ENCODE measurements at regions not wholly inside any gene's neighbourhood (a gene's known extent, or its start where the extent isn't known, plus 50 kb on each side); places are given as distances from the start of the nearest gene placed in this dataset.

GRCh38 chr18:77461062-77461688 lies 211.5 kb downstream of the GALR1 start:
- Histone ChIP-seq H3K4me1 (ENCODE audit: insufficient read depth, low read length) (peaks cover 11% of the 10 kb centered on the region), H3K9ac (ENCODE audit: low read depth, low read length) (no peak overlapping the region), H3K27me3 (ENCODE audit: insufficient read depth, low read length) (no peaks in the 10 kb centered on the region), H3K36me3 (ENCODE audit: insufficient read depth, low read depth, low read length) (no peaks in the 10 kb centered on the region), H3K9me3 (ENCODE audit: insufficient read depth, low read depth, low read length) (no peaks in the 10 kb centered on the region), H3K4me3 (ENCODE audit: low read length) (no peak overlapping the region), H3K27ac (ENCODE audit: low read length) (no peak overlapping the region)

GRCh38 chr18:77464917-77465316 lies 215.3 kb downstream of the GALR1 start:
- H3K27me3 ChIP-seq (ENCODE audit: insufficient read depth, low read length), result no peaks in the 10 kb centered on the region
- H3K4me3 ChIP-seq (ENCODE audit: low read length), result no peak overlapping the region
- H3K36me3 ChIP-seq (ENCODE audit: insufficient read depth, low read depth, low read length), result no peaks in the 10 kb centered on the region
- no peak overlapping the region for H3K27ac ChIP-seq (ENCODE audit: low read length)
- H3K9me3 ChIP-seq (ENCODE audit: insufficient read depth, low read depth, low read length), result no peaks in the 10 kb centered on the region
- H3K9ac ChIP-seq (ENCODE audit: low read depth, low read length), result no peak overlapping the region
- H3K4me1 ChIP-seq (ENCODE audit: insufficient read depth, low read length), result no peaks in the 10 kb centered on the region; the same call in 1 of the 2 replicates

- Histone ChIP-seq H3K36me3 (ENCODE audit: insufficient read depth, low read depth, low read length) (no peaks in the 10 kb centered on the region), H3K9me3 (ENCODE audit: insufficient read depth, low read depth, low read length) (no peaks in the 10 kb centered on the region), H3K4me3 (ENCODE audit: low read length) (no peak overlapping the region), H3K4me1 (ENCODE audit: insufficient read depth, low read length) (no peaks in the 10 kb centered on the region), H3K9ac (ENCODE audit: low read depth, low read length) (no peak overlapping the region), H3K27me3 (ENCODE audit: insufficient read depth, low read length) (no peaks in the 10 kb centered on the region), H3K27ac (ENCODE audit: low read length) (no peak overlapping the region)
Observed at GRCh38 chr18:77466890-77467289, 217.2 kb downstream of the GALR1 start.

GRCh38 chr18:77469131-77469530 lies 219.5 kb downstream of the GALR1 start:
- no peaks in the 10 kb centered on the region for H3K9me3 ChIP-seq (ENCODE audit: insufficient read depth, low read depth, low read length)
- H3K27me3 ChIP-seq (ENCODE audit: insufficient read depth, low read length), result no peaks in the 10 kb centered on the region
- H3K4me3 ChIP-seq (ENCODE audit: low read length), result no peak overlapping the region
- no peaks in the 10 kb centered on the region for H3K36me3 ChIP-seq (ENCODE audit: insufficient read depth, low read depth, low read length)
- H3K27ac ChIP-seq (ENCODE audit: low read length), result no peak overlapping the region
- no peak overlapping the region for H3K9ac ChIP-seq (ENCODE audit: low read depth, low read length)
- H3K4me1 ChIP-seq (ENCODE audit: insufficient read depth, low read length), result no peaks in the 10 kb centered on the region

GRCh38 chr18:77470569-77471413 lies 221.1 kb downstream of the GALR1 start:
- H3K27ac ChIP-seq (ENCODE audit: low read length), result no peak overlapping the region
- no peak overlapping the region for H3K4me3 ChIP-seq (ENCODE audit: low read length)
- H3K4me1 ChIP-seq (ENCODE audit: insufficient read depth, low read length), result no peaks in the 10 kb centered on the region
- H3K36me3 ChIP-seq (ENCODE audit: insufficient read depth, low read depth, low read length), result no peaks in the 10 kb centered on the region
- no peaks in the 10 kb centered on the region for H3K27me3 ChIP-seq (ENCODE audit: insufficient read depth, low read length)
- no peak overlapping the region for H3K9ac ChIP-seq (ENCODE audit: low read depth, low read length)
- no peaks in the 10 kb centered on the region for H3K9me3 ChIP-seq (ENCODE audit: insufficient read depth, low read depth, low read length)

GRCh38 chr18:77472509-77472908 lies 222.9 kb downstream of the GALR1 start:
- H3K36me3 ChIP-seq (ENCODE audit: insufficient read depth, low read depth, low read length), result no peaks in the 10 kb centered on the region
- H3K27me3 ChIP-seq (ENCODE audit: insufficient read depth, low read length), result no peaks in the 10 kb centered on the region
- no peak overlapping the region for H3K27ac ChIP-seq (ENCODE audit: low read length)
- H3K4me3 ChIP-seq (ENCODE audit: low read length), result no peak overlapping the region
- no peaks in the 10 kb centered on the region for H3K9me3 ChIP-seq (ENCODE audit: insufficient read depth, low read depth, low read length)
- no peak overlapping the region for H3K9ac ChIP-seq (ENCODE audit: low read depth, low read length)
- H3K4me1 ChIP-seq (ENCODE audit: insufficient read depth, low read length), result no peaks in the 10 kb centered on the region

GRCh38 chr18:77478646-77479442 lies 229.2 kb downstream of the GALR1 start:
- Histone ChIP-seq H3K4me3 (ENCODE audit: low read length) (no peak overlapping the region), H3K27me3 (ENCODE audit: insufficient read depth, low read length) (no peaks in the 10 kb centered on the region), H3K4me1 (ENCODE audit: insufficient read depth, low read length) (no peaks in the 10 kb centered on the region), H3K9me3 (ENCODE audit: insufficient read depth, low read depth, low read length) (no peaks in the 10 kb centered on the region), H3K27ac (ENCODE audit: low read length) (no peak overlapping the region), H3K9ac (ENCODE audit: low read depth, low read length) (no peak overlapping the region), H3K36me3 (ENCODE audit: insufficient read depth, low read depth, low read length) (no peaks in the 10 kb centered on the region)

GRCh38 chr18:77481541-77481940 lies 231.9 kb downstream of the GALR1 start:
- no peaks in the 10 kb centered on the region for H3K4me1 ChIP-seq (ENCODE audit: insufficient read depth, low read length)
- no peaks in the 10 kb centered on the region for H3K36me3 ChIP-seq (ENCODE audit: insufficient read depth, low read depth, low read length)
- no peak overlapping the region for H3K27ac ChIP-seq (ENCODE audit: low read length)
- H3K4me3 ChIP-seq (ENCODE audit: low read length), result no peak overlapping the region
- H3K27me3 ChIP-seq (ENCODE audit: insufficient read depth, low read length), result no peaks in the 10 kb centered on the region
- no peaks in the 10 kb centered on the region for H3K9me3 ChIP-seq (ENCODE audit: insufficient read depth, low read depth, low read length)
- no peak overlapping the region for H3K9ac ChIP-seq (ENCODE audit: low read depth, low read length)

- Histone ChIP-seq H3K4me3 (ENCODE audit: low read length) (no peak overlapping the region), H3K9me3 (ENCODE audit: insufficient read depth, low read depth, low read length) (no peaks in the 10 kb centered on the region), H3K4me1 (ENCODE audit: insufficient read depth, low read length) (no peaks in the 10 kb centered on the region), H3K9ac (ENCODE audit: low read depth, low read length) (no peak overlapping the region), H3K27me3 (ENCODE audit: insufficient read depth, low read length) (no peaks in the 10 kb centered on the region), H3K36me3 (ENCODE audit: insufficient read depth, low read depth, low read length) (no peaks in the 10 kb centered on the region), H3K27ac (ENCODE audit: low read length) (no peak overlapping the region)
Observed at GRCh38 chr18:77482190-77483085, 232.8 kb downstream of the GALR1 start.

GRCh38 chr18:77486985-77487384 lies 237.3 kb downstream of the GALR1 start:
- Histone ChIP-seq H3K9me3 (ENCODE audit: insufficient read depth, low read depth, low read length) (no peaks in the 10 kb centered on the region), H3K36me3 (ENCODE audit: insufficient read depth, low read depth, low read length) (no peaks in the 10 kb centered on the region), H3K27ac (ENCODE audit: low read length) (no peak overlapping the region), H3K4me1 (ENCODE audit: insufficient read depth, low read length) (no peaks in the 10 kb centered on the region), H3K4me3 (ENCODE audit: low read length) (no peak overlapping the region), H3K9ac (ENCODE audit: low read depth, low read length) (no peak overlapping the region), H3K27me3 (ENCODE audit: insufficient read depth, low read length) (no peaks in the 10 kb centered on the region)
